HG03520 (cell line): ENCODE measurements at regions not wholly inside any gene's neighbourhood (a gene's known extent, or its start where the extent isn't known, plus 50 kb on each side); places are given as distances from the start of the nearest gene placed in this dataset.

Experiments used
- ATAC-seq: cut with Tn5 transposase; IDR thresholded peaks from one replicate; pipeline ENCODE4 v1.9.1; 2021; ENCODE audit warnings: mild to moderate bottlenecking, moderate library complexity; ENCODE audit not compliant: unreplicated experiment

- no peak for ATAC-seq
Observed at GRCh38 chr15:81612631-81613030, 238.6 kb upstream of the TMC3 start.

GRCh38 chr15:81611679-81612078 is 237.7 kb upstream of the TMC3 start:
- ATAC-seq: no peak

GRCh38 chr15:81608309-81608829 is 234.4 kb upstream of the TMC3 start:
- ATAC-seq: no peak

GRCh38 chr15:81604713-81605112 is 230.7 kb upstream of the TMC3 start:
- no peak for ATAC-seq

GRCh38 chr15:81596159-81596865 is 222.3 kb upstream of the TMC3 start:
- no peak for ATAC-seq

GRCh38 chr15:81595752-81596151 is 221.7 kb upstream of the TMC3 start:
- no peak for ATAC-seq

- no peak for ATAC-seq
Observed at GRCh38 chr15:81589671-81590070, 215.7 kb upstream of the TMC3 start.

GRCh38 chr15:81575436-81576123 is 201.6 kb upstream of the TMC3 start:
- ATAC-seq: no peak

GRCh38 chr15:81573098-81573746 is 199.2 kb upstream of the TMC3 start:
- no peak for ATAC-seq

- ATAC-seq: no peak
Observed at GRCh38 chr15:81572190-81572589, 198.2 kb upstream of the TMC3 start.

- no peak for ATAC-seq
Observed at GRCh38 chr15:81569286-81570080, 195.5 kb upstream of the TMC3 start.

- no peak for ATAC-seq
Observed at GRCh38 chr15:81567924-81568323, 193.9 kb upstream of the TMC3 start.

GRCh38 chr15:81562986-81563385 is 189.0 kb upstream of the TMC3 start:
- ATAC-seq: no peak

- ATAC-seq: no peak
Observed at GRCh38 chr15:81560405-81560804, 186.4 kb upstream of the TMC3 start.

- ATAC-seq: no peak
Observed at GRCh38 chr15:81558056-81558455, 184.0 kb upstream of the TMC3 start.

- ATAC-seq: no peak
Observed at GRCh38 chr15:81555346-81555745, 181.3 kb upstream of the TMC3 start.

- no peak for ATAC-seq
Observed at GRCh38 chr15:81548365-81549130, 174.5 kb upstream of the TMC3 start.

GRCh38 chr15:81547521-81548132 is 173.6 kb upstream of the TMC3 start:
- no peak for ATAC-seq

- no peak for ATAC-seq
Observed at GRCh38 chr15:81544385-81544784, 170.4 kb upstream of the TMC3 start.

- no peak for ATAC-seq
Observed at GRCh38 chr15:81540909-81541308, 166.9 kb upstream of the TMC3 start.
